Right ventricle myocardium inferior (tissue), 1 donor: ENCODE measurements at regions not wholly inside any gene's neighbourhood (a gene's known extent, or its start where the extent isn't known, plus 50 kb on each side); places are given as distances from the start of the nearest gene placed in this dataset.
A peak's percentile ranks its signal among the peaks of the same experiment; 100 is the strongest.

Experiments
- ATAC-seq: fragments of 200-7000 bp; cut with Tn5 transposase; one replicate; pipeline ENCODE4 v1.9.1; 2020; ENCODE audit warnings: mild to moderate bottlenecking, moderate library complexity
- DNase-seq: peaks from one replicate; pipeline ENCODE4 v3.0.0; 2021; ENCODE audit errors: missing footprints
- intact Hi-C: fragments of 100-400 bp; cut with DNase I; formaldehyde crosslinking; loops from one replicate; pipeline ENCODE4 v1.11.0; 2022
- donor health status: DM: no; HTN: yes; CAD: no; lungs with severe emphysema.

DNA sequence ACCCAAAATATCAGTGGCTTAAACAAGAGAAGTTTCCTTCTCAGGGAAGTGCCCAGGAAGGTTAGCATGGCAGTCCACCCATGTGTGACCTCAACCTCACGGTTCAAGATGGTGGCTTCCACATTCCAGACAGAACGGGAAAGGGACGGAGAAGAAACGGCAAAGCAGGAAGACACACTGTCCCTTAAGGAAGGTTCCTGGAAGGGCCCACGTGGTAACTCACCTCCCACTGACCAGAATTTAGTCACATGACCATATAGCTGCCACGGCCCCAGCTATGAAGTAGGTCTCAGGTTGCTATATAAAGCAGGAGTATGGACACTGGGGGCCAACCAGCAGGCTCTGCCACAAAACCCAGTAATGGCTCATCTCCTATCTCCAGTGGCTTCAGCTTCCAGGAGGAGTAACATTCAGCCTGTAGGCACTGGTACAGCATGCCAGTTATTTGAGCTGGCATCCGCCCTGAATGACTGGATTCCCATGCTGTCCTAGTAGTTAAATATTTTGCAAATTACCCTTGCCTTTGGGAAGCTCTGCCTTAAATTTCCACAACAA lies 278.5 kb upstream of the KLF14 start:
- intact Hi-C loops: no loop called here
- DNase-seq (no peak), ATAC-seq (no peak)

- no peak for DNase-seq
- ATAC-seq: no peak
- intact Hi-C loops: no loop called here
Measured at GRCh38 chr7:131013716-131014115, 279.7 kb upstream of the KLF14 start.

GRCh38 chr7:131014906-131015656 lies 281.1 kb upstream of the KLF14 start:
- intact Hi-C loops: no loop called here
- DNase-seq (no peak), ATAC-seq (no peak)

DNA sequence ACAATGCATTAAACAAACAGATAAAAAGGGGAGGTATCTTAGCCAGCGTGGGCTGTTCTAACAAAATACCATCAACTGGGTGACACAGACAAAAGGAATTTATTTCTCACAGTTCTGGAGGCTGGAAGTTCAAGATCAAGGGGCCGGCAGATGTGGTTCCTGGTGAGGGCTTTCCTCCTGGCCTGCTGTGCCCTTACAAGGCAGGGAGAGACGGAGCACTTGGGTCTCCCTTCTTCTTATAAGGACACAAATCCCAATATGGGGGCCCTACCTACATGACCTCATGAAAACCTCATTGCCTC lies 281.6 kb upstream of the KLF14 start:
- no peak for DNase-seq
- intact Hi-C loops: no loop called here
- ATAC-seq: no peak

DNA sequence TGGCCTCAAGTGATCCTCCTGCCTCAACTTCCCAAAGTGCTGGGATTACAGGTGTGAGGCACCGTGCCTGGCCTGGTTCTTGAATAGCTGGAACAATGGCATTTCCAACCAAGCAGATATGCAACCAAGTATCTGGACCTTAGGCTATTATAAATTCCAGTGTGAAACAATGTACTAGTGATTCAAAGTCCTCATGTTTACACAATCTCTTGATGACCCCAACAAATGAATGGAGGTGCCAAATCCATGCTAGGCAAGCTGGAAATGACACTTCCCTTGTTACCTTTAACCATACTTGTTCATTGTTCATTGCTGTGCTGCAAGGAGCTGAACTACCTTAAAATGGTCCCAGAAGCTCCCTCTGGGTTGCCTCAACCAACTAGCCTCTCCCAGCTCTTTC lies 282.2 kb upstream of the KLF14 start:
- intact Hi-C loops: no loop called here
- DNase-seq: no peak
- no peak for ATAC-seq

GRCh38 chr7:131019351-131019750 lies 285.3 kb upstream of the KLF14 start:
- intact Hi-C loops: no loop called here
- ATAC-seq (no peak), DNase-seq (no peak)

DNA sequence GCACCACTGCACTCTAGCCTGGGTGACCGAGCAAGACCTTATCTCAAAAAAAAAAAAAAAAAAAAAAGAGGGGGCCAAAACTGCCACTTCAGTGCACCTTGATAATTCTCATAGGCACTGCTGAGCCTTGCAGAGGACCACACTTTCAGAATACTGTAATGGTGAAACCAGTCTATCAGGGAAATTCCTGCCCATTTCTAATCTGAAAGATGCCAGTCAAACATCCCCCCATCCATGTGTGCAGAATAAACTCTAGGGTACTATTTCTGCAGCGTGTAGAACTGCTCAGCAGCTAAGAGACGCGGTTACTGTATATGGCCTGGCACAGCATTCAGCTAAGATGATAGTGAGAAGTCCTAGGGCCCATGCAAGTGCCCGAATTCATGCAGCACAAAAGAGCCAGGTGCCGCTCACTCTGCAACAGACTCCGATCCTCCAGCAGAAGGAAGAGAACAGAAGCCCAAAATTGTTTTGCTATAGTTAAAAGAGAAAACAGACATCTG lies 286.8 kb upstream of the KLF14 start:
- intact Hi-C loops: no loop called here
- DNase-seq (no peak), ATAC-seq (no peak)

DNA sequence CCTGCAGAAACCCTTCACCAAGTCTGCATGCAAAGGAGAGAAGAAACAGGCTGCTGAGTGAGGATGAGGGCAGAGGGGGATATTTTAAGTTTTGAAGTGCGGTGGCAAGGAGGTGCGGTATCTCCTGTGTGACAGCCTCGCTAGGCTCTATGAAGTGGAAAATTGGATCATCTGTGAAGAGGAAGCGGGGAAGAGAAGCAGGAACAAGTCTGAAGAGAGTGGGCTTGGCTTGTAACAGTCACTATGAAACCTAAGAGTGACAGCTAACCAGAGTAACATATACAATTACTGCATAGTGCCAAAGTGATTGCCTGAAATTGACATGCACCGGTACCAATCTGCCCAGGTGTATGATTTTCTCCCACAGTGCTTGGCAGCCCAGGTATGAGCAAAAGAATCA lies 287.5 kb upstream of the KLF14 start:
- peak; percentile 12 for ATAC-seq
- intact Hi-C loops: no loop called here
- no peak for DNase-seq

GRCh38 chr7:131021902-131022301 lies 287.9 kb upstream of the KLF14 start:
- DNase-seq (no peak), ATAC-seq (peak; percentile 4)

DNA sequence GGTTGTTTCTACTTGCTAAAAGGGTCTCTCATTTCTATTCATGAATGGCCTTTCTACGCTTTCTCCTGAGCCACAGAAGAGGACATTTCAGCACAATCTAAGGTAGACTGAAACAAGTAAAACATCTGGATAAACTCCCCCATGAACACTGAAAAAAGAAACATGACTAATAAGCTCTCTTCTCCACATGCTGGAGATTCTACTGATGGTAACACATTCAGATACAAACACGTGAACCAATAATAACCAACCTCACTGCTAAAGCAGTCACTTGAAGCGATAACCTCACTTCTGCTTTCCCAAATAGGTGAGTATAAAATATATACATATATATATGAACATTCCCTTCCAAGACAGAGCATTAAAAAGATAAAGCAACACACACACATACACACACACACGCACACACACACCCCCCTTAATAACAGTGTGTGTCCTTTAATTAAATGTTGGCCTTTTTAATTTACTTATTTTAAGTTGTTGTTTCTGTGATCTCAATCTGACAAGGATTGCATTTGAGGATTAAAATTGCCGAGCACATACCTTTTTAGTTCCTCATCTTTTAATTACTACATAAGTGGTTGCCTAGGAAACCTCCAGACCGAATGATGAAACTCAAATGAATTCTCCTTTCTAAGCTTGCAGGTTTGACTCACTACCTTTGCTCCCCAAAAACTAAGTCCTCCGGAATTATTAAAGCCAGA lies 292.4 kb upstream of the KLF14 start:
- ATAC-seq (no peak), DNase-seq (no peak)
- intact Hi-C loops: no loop called here

More at GRCh38 chr7:131021902-131022301, 287.9 kb upstream of the KLF14 start:
- intact Hi-C loops: no loop called here

DNA sequence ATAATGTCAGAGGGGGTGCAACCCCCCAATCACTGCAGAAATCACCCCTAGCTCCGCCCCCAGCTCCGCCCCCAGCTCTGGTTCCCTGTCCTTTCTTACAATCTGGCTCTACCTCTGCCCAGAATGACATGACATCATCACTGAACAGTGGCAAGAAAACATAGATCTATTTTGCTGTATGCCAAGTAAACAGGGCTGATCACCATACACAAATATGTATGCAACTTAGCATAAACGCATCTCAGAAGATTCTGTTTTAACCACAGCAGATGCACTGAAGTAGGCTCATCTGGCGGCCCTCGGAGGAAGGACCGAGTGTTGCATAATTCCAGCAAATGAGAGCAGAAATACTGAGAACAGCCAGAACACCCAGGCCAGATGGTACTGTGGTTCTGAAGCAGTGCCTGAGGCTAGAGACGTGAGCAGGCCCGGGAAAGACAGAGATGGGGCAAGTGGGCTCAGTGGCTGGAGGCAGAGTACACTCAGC lies 293.3 kb upstream of the KLF14 start:
- peak; percentile 86 for ATAC-seq
- intact Hi-C loops: no loop called here

DNA sequence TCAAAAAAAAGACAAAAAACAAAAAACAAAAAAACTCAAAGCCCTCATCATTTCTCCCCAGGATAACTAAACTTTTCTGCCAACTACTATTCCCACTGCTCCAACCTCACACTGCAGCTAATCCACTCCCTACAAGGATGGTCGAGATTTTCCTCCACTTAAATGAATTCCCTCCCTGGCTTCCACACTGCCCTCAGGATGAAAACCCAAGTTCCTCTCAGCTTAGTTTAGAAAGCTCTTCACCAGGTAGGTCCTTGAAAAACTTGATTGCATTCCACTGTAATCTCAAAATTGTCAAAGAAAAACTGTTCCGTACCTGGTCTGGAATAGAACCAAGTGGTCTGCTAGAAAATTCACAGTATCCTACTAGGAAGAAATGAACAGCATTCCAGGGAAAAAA lies 294.3 kb upstream of the KLF14 start:
- ATAC-seq: no peak

More for the DNA sequence above, 293.3 kb upstream of the KLF14 start:
- DNase-seq: peak; percentile 74

DNA sequence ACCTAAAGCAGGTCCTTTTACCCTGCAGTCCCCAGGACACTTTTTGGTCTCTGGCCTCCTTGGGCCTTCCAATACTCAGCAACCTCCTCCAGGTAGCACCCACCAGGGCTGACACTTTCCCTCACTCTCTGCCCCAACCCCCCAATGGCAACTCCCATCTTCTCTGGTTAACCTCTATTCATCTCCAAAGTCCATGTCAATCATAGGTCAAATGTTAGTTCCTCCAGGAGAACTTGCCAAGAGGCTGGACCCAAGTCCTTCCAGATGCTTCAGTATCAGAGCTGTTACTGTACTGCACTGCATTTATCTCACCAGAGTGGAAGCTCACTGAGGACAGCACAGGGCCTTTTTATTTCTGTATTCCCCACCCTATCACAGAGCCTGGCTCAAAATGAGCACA lies 295.0 kb upstream of the KLF14 start:
- ATAC-seq: no peak
- intact Hi-C loops: no loop called here
- no peak for DNase-seq

More for the DNA sequence above, 294.3 kb upstream of the KLF14 start:
- no peak for DNase-seq
- intact Hi-C loops: no loop called here

- no peak for ATAC-seq
- intact Hi-C loops: no loop called here
- no peak for DNase-seq
Measured at GRCh38 chr7:131031099-131031868, 296.4 kb upstream of the MKLN1 start.

- intact Hi-C loops: no loop called here
- DNase-seq: no peak
- no peak for ATAC-seq
Measured at GRCh38 chr7:131032786-131033185, 294.9 kb upstream of the MKLN1 start.

DNA sequence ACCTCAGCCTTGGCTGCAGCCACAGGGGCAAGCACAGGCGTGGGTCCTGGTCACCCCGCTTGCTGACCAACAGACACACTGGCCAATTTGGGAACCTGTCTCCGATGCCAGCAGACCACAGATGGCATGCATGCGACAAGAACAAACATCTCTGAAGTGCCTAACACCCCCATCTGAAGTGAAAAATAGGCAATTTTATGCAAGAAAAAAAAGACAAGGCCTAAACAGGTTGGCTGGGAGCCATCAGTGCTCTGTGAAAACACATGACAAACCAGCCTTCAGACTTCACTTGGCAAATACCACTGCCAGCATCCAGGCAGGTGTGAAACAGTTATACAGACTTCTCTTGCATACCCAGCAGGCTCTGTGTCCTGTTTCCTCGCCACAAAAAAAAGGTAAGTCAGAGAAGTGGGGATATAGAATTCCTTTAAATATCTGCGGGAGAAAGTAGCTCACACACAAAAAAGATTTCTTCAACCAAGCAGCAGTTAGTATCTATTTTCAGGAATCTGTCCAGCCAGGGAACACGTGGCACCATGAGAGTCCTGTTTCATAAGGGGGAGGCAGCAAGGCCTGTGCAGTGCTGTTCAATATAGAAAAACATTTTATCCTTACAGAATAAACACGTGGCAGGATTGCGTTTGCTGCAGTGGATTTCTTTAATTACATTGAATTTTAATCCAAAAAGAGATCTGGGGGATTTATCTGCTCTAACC lies 293.4 kb upstream of the MKLN1 start:
- intact Hi-C loops: no loop called here

GRCh38 chr7:131035088-131035770 lies 292.4 kb upstream of the MKLN1 start:
- DNase-seq (no peak), ATAC-seq (no peak)
- intact Hi-C loops: no loop called here

More for the DNA sequence above, 293.4 kb upstream of the MKLN1 start:
- DNase-seq: no peak
- peak; percentile 51 for ATAC-seq

- intact Hi-C loops: no loop called here
- DNase-seq (no peak), ATAC-seq (no peak)
Measured at GRCh38 chr7:131038153-131038552, 289.5 kb upstream of the MKLN1 start.
